ENCODE measurements at regions not wholly inside any gene's neighbourhood (a gene's known extent, or its start where the extent isn't known, plus 50 kb on each side); places are given as distances from the start of the nearest gene placed in this dataset.

GRCh38 chr9:78443946-78444345 lies 147.0 kb downstream of the PSAT1 start:
- TF ChIP-seq, protein P1, sequence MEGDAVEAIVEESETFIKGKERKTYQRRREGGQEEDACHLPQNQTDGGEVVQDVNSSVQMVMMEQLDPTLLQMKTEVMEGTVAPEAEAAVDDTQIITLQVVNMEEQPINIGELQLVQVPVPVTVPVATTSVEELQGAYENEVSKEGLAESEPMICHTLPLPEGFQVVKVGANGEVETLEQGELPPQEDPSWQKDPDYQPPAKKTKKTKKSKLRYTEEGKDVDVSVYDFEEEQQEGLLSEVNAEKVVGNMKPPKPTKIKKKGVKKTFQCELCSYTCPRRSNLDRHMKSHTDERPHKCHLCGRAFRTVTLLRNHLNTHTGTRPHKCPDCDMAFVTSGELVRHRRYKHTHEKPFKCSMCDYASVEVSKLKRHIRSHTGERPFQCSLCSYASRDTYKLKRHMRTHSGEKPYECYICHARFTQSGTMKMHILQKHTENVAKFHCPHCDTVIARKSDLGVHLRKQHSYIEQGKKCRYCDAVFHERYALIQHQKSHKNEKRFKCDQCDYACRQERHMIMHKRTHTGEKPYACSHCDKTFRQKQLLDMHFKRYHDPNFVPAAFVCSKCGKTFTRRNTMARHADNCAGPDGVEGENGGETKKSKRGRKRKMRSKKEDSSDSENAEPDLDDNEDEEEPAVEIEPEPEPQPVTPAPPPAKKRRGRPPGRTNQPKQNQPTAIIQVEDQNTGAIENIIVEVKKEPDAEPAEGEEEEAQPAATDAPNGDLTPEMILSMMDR (IDR thresholded peaks at IDR 0.05), result no peak
- TF ChIP-seq POLR2A (IDR thresholded peaks at IDR 0.05), result no peak
- no peak for TF ChIP-seq POLR2AphosphoS5 (IDR thresholded peaks at IDR 0.05)
- TF ChIP-seq EP300 (IDR thresholded peaks at IDR 0.05), result no peak
